Mucosa of rectum (tissue), 2 donors: ENCODE measurements at regions not wholly inside any gene's neighbourhood (a gene's known extent, or its start where the extent isn't known, plus 50 kb on each side); places are given as distances from the start of the nearest gene placed in this dataset.

Source experiments
- H3K27ac ChIP-seq, 2 donors: one replicate each; pipeline ENCODE4 v1.7.0; 2013; ENCODE audit warnings: inconsistent platforms in 2 of 2, low read depth in 2 of 2, low read length in 2 of 2
- H3K27me3 ChIP-seq, 2 donors: one replicate each; pipeline ENCODE4 v1.7.0; 2013; ENCODE audit warnings: low read length in 2 of 2; ENCODE audit not compliant: control insufficient read depth in 2 of 2, insufficient read depth in 2 of 2
- H3K36me3 ChIP-seq, 2 donors: one replicate each; pipeline ENCODE4 v1.7.0; 2013; ENCODE audit warnings: low read length in 2 of 2; ENCODE audit not compliant: control insufficient read depth in 2 of 2, insufficient read depth in 2 of 2
- H3K4me1 ChIP-seq, 2 donors: one replicate each; pipeline ENCODE4 v1.7.0; 2013; ENCODE audit warnings: low read length in 2 of 2, mild to moderate bottlenecking in 1 of 2; ENCODE audit not compliant: control insufficient read depth in 2 of 2, insufficient read depth in 2 of 2
- H3K4me3 ChIP-seq, 2 donors: one replicate each; pipeline ENCODE4 v1.7.0; 2013; ENCODE audit warnings: low read length in 2 of 2
- H3K9ac ChIP-seq, 2 donors: one replicate each; pipeline ENCODE4 v1.7.0; 2013; ENCODE audit warnings: low read length in 2 of 2, low read depth in 1 of 2, mild to moderate bottlenecking in 1 of 2
- H3K9me3 ChIP-seq, 2 donors: one replicate each; pipeline ENCODE4 v1.7.0; 2013; ENCODE audit warnings: low read length in 2 of 2; ENCODE audit not compliant: control insufficient read depth in 2 of 2
- donor health status: healthy.
- donor health status: Normal muscosa, but diverticular disease.

DNA sequence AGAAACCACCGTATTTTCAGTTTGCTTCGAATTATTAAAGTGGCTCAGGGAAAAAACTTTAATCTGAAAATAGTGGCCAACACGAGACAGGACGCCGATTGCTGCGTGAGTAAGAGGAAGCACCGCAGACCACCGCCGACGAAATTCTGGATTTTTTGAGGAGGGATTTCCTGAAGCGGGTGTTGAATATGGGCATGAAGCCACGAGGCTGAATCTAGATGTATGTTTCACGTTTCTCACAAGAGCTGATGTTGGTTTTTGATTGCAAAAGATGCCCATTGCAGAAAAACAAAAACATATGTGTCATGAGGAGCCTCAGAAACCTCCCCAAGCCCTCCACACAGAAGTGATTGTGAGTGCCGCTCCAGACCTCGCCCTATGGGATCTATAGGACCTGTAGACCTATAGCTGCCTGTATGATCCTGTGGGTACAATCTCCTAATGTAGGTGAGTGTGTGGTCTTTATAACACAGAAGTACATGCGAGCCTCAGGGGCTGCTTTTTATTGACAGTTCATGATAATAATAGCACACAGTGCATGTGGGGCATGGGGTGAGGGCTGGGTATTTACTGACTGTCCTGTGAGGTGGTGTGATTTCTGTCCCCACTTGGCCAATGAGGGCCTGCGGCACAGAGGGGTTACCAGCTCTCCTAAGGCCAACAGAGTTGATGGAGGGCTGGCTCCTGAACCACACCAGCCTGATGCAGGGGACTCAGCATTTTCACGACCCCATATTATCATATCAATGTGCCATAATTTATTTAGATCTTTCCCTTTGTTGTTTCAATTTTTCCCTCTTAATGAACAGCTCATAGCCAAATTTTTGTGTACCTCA lies 243.9 kb downstream of the DLL1 start:
- Histone ChIP-seq H3K27me3 (no peaks in the 10 kb centered on the region), H3K36me3 (no peaks in the 10 kb centered on the region), H3K9me3 (no peaks in the 10 kb centered on the region), H3K4me1 (peaks cover 3 to 6% of the 10 kb centered on the region in 2 donors), H3K27ac (peak overlapping the region; percentile 20 to 43), H3K4me3 (no peak overlapping the region), H3K9ac (peak overlapping the region in 1 of 2 donors; percentile 10)

DNA sequence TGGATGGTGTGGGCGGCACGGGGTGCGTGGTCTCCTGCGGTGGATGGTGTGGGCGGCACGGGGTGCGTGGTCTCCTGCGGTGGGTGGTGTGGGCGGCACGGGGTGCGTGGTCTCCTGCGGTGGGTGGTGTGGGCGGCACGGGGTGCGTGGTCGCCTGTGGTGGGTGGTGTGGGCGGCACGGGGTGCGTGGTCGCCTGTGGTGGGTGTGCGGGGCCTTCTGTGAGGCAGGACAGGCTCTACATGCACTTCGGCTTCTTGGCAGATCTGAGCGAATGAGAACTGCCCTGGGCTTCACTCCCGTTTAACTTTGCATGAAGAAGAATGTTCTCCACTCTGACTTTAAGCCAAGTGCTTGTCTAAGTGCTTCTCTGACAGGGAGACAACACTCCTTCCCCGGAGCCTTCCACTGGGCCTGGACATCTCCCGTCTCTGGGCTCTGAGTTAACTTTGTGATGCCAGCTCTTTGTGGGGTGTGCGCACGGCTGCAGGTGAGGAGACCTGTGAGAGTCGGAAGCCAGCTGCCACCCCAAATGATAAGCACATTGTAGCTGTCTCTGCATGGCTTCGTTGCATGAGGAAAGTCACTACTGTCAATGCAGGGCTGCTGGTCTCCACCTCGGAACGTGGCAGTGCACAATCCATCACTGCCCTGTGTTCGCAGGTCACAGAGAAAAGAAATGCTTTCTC lies 244.8 kb downstream of the DLL1 start:
- peaks cover 3 to 6% of the 10 kb centered on the region in 2 donors for H3K4me1 ChIP-seq

DNA sequence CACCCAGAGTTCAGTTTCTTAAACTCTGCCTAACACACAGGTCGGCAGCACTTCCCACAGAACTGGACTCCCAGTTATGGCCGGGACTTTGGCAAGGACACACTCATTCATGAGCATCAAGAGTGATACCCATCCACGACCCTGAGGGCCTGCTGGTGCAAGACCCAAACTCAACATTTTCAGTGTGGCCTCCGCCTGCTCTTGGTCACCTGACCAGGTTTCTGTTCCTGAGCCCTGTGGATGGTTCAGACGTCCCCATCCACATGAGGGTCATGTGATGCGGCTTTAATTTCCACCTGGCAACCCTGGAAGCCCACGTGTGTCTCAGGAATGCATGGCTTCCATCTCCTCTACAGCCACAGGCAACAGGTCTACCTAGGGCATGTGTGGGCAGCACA lies 245.3 kb downstream of the DLL1 start:
- Histone ChIP-seq H3K4me1 (peaks cover 3 to 6% of the 10 kb centered on the region in 2 donors), H3K4me3 (no peak overlapping the region), H3K9ac (no peak overlapping the region), H3K27ac (no peak overlapping the region), H3K27me3 (no peaks in the 10 kb centered on the region), H3K9me3 (no peaks in the 10 kb centered on the region), H3K36me3 (no peaks in the 10 kb centered on the region)

More for the DNA sequence above, 244.8 kb downstream of the DLL1 start:
- no peak overlapping the region for H3K4me3 ChIP-seq
- no peaks in the 10 kb centered on the region for H3K27me3 ChIP-seq
- no peak overlapping the region for H3K9ac ChIP-seq
- H3K36me3 ChIP-seq, result no peaks in the 10 kb centered on the region
- H3K9me3 ChIP-seq, result no peaks in the 10 kb centered on the region
- peak overlapping the region in 1 of 2 donors; percentile 43 for H3K27ac ChIP-seq

DNA sequence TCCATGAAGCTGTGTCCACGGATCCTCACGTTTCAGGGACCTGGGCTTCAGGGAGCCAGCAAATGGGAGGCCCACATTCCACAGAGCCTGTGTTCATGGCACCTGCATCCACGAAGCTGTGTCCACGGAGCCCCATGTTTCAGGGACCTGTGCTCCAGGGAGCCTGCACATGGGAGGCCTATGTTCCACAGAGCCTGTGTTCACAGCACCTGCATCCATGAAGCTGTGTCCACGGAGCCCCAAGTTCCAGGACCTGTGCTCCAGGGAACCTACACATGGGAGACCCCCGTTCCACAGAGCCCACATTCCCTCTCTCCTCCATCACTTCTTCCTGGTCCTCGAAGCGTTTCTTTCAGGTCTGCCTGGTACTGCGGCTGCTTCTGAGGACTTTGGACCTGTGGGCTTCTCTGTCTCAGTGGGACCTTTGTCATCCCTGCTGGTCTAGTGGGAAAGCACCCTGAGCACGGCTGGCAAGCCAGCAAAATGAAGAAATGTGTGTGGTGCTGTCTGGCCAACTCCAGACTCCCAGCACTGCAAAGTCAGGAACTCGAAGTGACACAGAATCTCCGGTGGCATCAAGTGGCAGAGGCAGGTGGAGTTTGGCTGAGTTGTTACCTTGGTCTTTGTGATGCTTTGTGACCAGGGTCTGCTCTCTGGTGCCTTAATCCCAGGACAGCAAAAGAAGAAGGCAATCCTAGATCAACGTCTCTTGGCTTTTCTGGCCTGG lies 245.9 kb downstream of the DLL1 start:
- Histone ChIP-seq H3K4me1 (peaks cover 3% of the 10 kb centered on the region in 2 donors), H3K9ac (no peak overlapping the region), H3K27ac (no peak overlapping the region), H3K36me3 (no peaks in the 10 kb centered on the region), H3K9me3 (no peaks in the 10 kb centered on the region), H3K27me3 (no peaks in the 10 kb centered on the region), H3K4me3 (no peak overlapping the region)

DNA sequence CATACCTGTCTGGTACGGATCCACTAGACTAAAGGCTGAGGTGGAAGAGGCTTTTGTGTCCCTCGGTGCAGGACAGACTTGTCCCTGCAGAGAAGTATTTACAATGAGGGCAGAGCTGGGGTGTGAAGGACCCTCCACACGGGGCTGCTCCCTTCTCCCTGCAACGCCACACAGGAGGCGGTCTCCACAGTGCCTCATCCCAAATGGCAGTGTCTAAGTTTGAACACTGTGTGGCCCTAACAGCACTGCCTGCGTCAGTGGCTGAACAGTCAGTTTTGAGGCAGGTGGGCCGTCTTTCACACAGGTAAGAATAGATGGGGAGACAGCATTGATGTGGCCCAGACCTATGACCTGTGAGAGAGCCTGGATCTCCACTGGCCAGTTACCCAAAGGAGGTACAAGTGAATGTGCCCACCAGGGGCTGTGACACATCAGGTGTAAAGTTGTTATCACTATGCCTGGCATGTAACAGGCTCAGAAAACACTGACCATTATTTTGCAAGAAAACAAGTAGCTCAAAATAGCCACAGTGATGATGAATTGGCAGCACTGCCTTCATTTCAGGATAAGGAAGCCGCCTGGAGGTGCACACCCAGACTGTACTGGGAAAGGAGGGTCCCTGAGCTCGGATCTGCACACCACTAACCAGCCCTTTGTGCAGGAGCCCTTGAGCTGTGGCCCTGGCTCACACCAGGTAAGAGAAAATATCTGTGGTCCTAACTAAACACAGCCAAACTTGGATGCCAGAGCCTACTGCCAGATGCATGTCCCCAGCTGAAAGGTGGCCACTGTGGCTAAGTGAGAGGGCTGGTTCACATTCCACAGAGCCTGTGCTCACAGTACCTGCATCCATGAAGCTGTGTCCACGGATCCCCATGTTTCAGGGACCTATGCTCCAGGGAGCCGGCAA lies 246.7 kb downstream of the DLL1 start:
- Histone ChIP-seq H3K27me3 (no peaks in the 10 kb centered on the region), H3K4me1 (peaks cover 0 to 2% of the 10 kb centered on the region in 2 donors), H3K27ac (no peak overlapping the region), H3K9me3 (no peaks in the 10 kb centered on the region), H3K4me3 (no peak overlapping the region), H3K36me3 (no peaks in the 10 kb centered on the region), H3K9ac (no peak overlapping the region)

DNA sequence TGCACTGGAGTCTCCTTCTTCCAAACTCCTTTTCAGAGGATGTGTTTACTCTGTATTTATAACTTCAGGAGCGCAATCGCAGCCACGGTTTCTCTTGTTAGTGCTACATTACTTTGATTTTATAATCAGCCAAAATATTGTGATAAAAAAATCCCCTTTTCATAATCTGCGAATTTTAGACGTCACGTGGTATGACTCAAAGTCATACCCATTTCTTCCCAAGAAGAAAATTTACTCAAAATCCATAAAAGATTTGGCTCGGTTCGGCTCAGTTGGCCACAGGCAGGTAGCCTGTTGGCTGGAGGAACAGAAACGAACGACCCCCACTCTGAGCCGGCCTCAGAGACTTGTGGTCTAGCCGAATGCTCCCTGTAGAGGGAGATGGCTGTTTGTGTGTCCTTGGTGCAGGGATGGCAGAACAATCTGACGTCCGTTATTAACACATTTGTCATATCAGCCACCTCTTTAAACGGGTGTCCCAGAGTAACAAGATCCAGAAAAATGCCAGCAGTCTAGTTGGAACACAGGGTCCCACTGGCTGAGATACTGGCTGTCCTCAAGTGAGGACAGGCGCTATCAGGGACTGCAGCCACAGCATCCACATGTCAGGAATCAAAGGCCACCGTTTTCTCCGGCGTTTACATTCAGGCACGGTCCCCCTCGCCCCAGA lies 247.6 kb downstream of the DLL1 start:
- Histone ChIP-seq H3K9me3 (no peaks in the 10 kb centered on the region), H3K27ac (no peak overlapping the region), H3K9ac (no peak overlapping the region), H3K27me3 (no peaks in the 10 kb centered on the region), H3K4me3 (no peak overlapping the region), H3K4me1 (peaks cover 2 to 5% of the 10 kb centered on the region in 2 donors), H3K36me3 (no peaks in the 10 kb centered on the region)

DNA sequence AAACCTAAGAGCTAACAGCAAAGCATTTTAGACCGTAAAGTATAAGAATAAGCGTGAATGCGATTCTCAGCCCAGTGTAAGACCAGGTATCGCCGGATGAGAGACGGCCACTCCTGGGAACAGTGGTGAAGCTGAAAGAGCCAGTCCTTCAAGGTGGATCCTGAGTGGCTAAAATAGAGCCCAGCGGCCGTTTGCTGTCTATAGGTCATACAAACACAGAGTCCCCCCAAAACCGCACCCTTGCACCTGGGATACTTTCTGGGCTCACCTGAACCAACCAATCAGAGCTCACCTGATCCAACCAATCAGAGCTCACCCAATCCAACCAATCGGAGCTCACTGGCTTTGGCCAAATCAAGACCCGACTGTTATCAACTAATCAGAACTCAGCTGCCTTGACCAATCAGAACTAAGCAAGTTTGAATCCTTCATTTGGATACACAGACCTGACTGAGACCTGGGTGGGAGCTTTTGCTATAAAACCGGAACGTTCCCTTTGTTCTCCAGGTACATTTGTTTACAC lies 248.2 kb downstream of the DLL1 start:
- Histone ChIP-seq H3K27me3 (no peaks in the 10 kb centered on the region), H3K36me3 (no peaks in the 10 kb centered on the region), H3K4me3 (no peak overlapping the region), H3K27ac (no peak overlapping the region), H3K9me3 (no peaks in the 10 kb centered on the region), H3K9ac (no peak overlapping the region), H3K4me1 (peaks cover 5 to 9% of the 10 kb centered on the region in 2 donors)

DNA sequence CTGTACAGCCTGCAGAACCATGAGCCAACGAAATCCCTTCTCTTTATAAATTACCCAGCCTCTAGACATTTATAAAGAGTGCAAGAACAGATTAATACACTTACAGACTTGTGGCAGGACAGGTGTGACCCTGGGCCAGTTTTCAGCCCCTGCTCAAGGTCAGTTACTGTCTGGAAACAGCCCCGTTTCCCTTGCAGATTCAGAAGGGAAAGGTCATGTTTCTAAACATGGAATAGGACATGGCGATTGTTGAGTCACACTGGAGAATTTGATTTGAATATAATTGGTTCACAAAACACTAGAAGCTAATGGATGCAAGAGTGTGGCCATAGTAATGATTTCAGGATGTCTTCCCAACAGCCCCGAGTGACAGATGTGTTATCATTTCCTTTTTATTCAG lies 248.8 kb downstream of the DLL1 start:
- Histone ChIP-seq H3K27me3 (no peaks in the 10 kb centered on the region), H3K9ac (no peak overlapping the region), H3K4me3 (no peak overlapping the region), H3K27ac (no peak overlapping the region), H3K4me1 (peaks cover 5 to 9% of the 10 kb centered on the region in 2 donors), H3K36me3 (no peaks in the 10 kb centered on the region), H3K9me3 (no peaks in the 10 kb centered on the region)

DNA sequence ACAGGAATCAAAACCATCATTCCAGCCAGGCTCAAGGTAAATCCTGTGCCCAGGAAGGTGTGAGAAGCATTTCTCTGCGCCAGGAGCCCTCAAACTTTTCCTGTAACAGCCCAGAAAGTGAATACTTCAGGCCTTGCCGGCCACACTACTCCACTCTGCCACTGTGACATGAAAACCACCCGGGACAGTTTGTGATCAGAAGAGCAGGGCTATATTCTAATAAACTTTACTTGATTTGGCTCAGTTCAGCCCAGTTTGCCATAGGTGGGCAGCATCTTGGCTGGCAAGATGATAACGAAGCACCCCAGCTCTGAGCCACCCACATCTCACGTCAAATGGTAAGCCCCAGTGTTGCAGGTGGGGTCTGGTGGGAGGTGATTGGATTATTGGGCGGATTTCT lies 249.4 kb downstream of the DLL1 start:
- Histone ChIP-seq H3K36me3 (no peaks in the 10 kb centered on the region), H3K9ac (no peak overlapping the region), H3K9me3 (no peaks in the 10 kb centered on the region), H3K27ac (no peak overlapping the region), H3K4me3 (no peak overlapping the region), H3K27me3 (no peaks in the 10 kb centered on the region), H3K4me1 (peaks cover 7 to 9% of the 10 kb centered on the region in 2 donors)
